BLaER1 (cell line): ENCODE measurements at regions not wholly inside any gene's neighbourhood (a gene's known extent, or its start where the extent isn't known, plus 50 kb on each side); places are given as distances from the start of the nearest gene placed in this dataset.

Experiments used
- H3K27ac ChIP-seq: shearing (Covaris generic); formaldehyde crosslinking; 2 replicates; pipeline ENCODE4 v1.8.1; 2022
- H3K27me3 ChIP-seq: shearing (Covaris generic); formaldehyde crosslinking; 2 replicates; pipeline ENCODE4 v1.8.1; 2022
- H3K36me3 ChIP-seq: shearing (Covaris generic); formaldehyde crosslinking; 2 replicates; pipeline ENCODE4 v1.8.1; 2022
- H3K4me1 ChIP-seq: shearing (Covaris generic); formaldehyde crosslinking; 2 replicates; pipeline ENCODE4 v1.8.1; 2022
- H3K4me2 ChIP-seq: shearing (Covaris generic); formaldehyde crosslinking; 2 replicates; pipeline ENCODE4 v1.8.1; 2022
- H3K4me3 ChIP-seq: shearing (Covaris generic); formaldehyde crosslinking; 2 replicates; pipeline ENCODE4 v1.8.1; 2022
- H3K9ac ChIP-seq: shearing (Covaris generic); formaldehyde crosslinking; 2 replicates; pipeline ENCODE4 v1.8.1; 2022
- H3K9me3 ChIP-seq: shearing (Covaris generic); formaldehyde crosslinking; 2 replicates; pipeline ENCODE4 v1.8.1; 2022
- H4K20me1 ChIP-seq: shearing (Covaris generic); formaldehyde crosslinking; 2 replicates; pipeline ENCODE4 v1.8.1; 2022
- Cebpa-rat ChIP-seq: shearing (Covaris generic); IDR thresholded peaks from 2 replicates; pipeline ENCODE4 v1.8.1; 2022

DNA sequence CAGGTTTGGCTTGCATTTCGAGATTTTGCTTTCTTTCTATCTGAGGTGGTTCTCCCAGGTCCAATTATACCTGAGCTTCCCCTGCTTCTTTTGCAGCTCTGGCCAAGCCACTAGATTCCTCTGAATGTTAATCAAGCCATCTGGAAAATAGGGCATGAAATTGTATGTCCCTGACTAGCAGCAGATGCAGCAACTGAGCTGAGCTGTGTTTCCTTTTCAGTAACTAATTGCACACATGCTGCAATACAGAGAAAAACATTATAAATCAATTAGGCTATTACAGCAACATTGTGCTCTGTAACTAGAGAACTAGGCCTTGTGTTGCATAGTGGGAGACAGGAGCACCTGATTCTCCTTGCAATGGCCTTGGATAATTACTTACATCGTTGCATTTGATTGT is 408.3 kb downstream of the ETS1 start:
- no peaks in the 10 kb centered on the region for H3K27me3 ChIP-seq
- H3K4me3 ChIP-seq = no peak overlapping the region
- no peaks in the 10 kb centered on the region for H3K36me3 ChIP-seq
- no peaks in the 10 kb centered on the region for H4K20me1 ChIP-seq
- H3K9me3 ChIP-seq = no peaks in the 10 kb centered on the region
- H3K4me2 ChIP-seq = no peak overlapping the region
- no peak overlapping the region for H3K9ac ChIP-seq
- no peaks in the 10 kb centered on the region for H3K4me1 ChIP-seq
- TF ChIP-seq Cebpa-rat = no peak
- no peak overlapping the region for H3K27ac ChIP-seq

DNA sequence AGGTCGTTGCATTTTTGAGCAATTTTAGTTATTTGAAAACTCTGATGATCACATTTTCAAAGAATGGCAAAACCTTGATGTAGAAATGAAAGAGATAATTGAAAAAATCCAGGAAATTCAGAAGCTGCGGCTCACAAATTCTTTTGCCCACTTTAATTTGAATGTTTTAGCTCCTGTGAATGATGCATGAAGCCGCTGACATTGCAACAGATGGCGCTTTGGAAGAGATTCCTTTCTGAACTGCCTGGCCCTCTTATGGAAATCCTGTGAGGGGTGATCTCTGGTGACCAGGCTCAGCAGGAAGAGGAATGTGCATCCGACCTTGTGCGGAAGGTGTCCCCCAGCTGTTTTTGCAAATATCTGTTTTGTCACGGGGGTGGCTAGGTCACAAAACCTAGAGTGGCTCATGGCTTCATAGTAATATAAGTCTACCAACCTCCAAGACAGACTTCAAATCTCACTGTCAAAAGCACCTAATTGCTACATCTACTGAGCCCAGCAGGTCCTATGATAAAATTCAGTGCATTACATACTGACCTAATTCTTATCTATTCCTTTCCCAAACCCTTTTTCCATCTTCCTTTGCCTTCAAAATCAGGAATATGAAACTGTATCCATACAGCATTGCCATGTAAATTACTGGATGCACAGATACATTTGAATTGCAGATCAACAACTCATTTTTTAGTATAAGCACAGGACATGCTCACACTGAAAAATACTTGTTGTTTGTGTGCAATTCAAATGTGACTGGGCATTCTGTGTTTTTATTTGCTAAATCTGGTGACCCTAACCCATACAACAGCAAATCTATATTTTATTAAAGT is 412.7 kb downstream of the ETS1 start:
- Histone ChIP-seq H3K27ac (no peak overlapping the region), H3K9me3 (no peaks in the 10 kb centered on the region), H3K9ac (no peak overlapping the region), H3K4me1 (peaks cover 4% of the 10 kb centered on the region; the same call in 1 of the 2 replicates), H3K36me3 (no peaks in the 10 kb centered on the region), H3K4me2 (no peak overlapping the region), H3K4me3 (no peak overlapping the region), H3K27me3 (no peaks in the 10 kb centered on the region), H4K20me1 (no peaks in the 10 kb centered on the region)
- TF ChIP-seq Cebpa-rat = no peak

DNA sequence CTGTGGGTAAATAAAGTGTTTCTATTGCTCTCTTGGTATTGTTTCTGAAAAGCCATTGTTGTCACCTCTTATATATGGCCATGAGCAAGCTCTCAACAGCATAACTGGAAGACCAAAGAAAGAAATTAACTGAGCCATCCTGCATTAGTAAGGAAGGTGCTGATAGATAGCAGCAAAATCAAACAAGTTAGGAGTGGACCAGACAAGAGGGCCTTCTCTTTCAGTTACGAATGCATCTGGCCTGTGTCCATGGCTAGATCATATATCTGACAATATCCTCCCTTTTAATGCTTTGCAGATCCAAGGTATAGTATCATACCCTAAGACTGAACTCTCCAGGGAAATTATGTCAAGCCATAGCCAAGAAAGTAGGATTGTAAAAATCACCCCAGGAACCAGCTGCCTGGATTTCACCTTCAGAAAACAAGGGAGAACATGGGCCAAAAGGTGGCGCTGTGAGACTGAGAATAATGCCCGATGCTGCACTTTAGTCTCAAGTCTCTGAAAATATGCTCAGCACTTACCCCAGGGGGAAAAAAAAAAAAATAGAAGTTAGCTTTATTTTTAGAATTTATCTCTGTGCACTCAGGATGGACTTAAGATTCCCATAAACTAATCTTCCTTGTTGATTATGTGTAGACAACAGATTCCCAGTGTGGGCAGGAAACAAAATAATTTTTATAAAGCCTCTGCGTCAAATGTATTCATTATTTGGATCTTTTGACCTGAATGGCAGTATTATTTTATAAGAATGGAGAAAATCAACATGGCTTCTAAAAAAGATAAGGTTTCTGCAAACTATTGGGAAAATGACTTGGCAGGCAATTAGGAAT is 415.1 kb downstream of the ETS1 start:
- Histone ChIP-seq H3K9me3 (no peaks in the 10 kb centered on the region), H3K4me1 (peaks cover 4% of the 10 kb centered on the region; the same call in 1 of the 2 replicates), H4K20me1 (no peaks in the 10 kb centered on the region), H3K27ac (no peak overlapping the region), H3K36me3 (no peaks in the 10 kb centered on the region), H3K4me2 (no peak overlapping the region), H3K27me3 (no peaks in the 10 kb centered on the region), H3K9ac (no peak overlapping the region), H3K4me3 (no peak overlapping the region)
- no peak for TF ChIP-seq Cebpa-rat

GRCh38 chr11:128171506-128171905 is 415.9 kb downstream of the ETS1 start:
- no peak overlapping the region for H3K27ac ChIP-seq
- no peak for TF ChIP-seq Cebpa-rat
- no peaks in the 10 kb centered on the region for H4K20me1 ChIP-seq
- H3K36me3 ChIP-seq = no peaks in the 10 kb centered on the region
- no peaks in the 10 kb centered on the region for H3K27me3 ChIP-seq
- no peak overlapping the region for H3K4me2 ChIP-seq
- H3K4me3 ChIP-seq = no peak overlapping the region
- no peak overlapping the region for H3K9ac ChIP-seq
- peaks cover 4% of the 10 kb centered on the region; the same call in 1 of the 2 replicates for H3K4me1 ChIP-seq
- no peaks in the 10 kb centered on the region for H3K9me3 ChIP-seq

- Histone ChIP-seq H3K9ac (no peak overlapping the region), H3K4me3 (no peak overlapping the region), H3K4me1 (peaks cover 11% of the 10 kb centered on the region), H3K27me3 (no peaks in the 10 kb centered on the region), H4K20me1 (no peaks in the 10 kb centered on the region), H3K9me3 (no peaks in the 10 kb centered on the region), H3K27ac (no peak overlapping the region), H3K36me3 (no peaks in the 10 kb centered on the region), H3K4me2 (peak overlapping the region; percentile 41)
- no peak for TF ChIP-seq Cebpa-rat
These were observed 421.8 kb downstream of the ETS1 start for GRCh38 chr11:128165572-128165971.

- Histone ChIP-seq H3K27ac (no peak overlapping the region), H3K4me1 (peaks cover 11% of the 10 kb centered on the region), H4K20me1 (no peaks in the 10 kb centered on the region), H3K9ac (no peak overlapping the region), H3K27me3 (no peaks in the 10 kb centered on the region), H3K9me3 (no peaks in the 10 kb centered on the region), H3K4me2 (no peak overlapping the region), H3K4me3 (no peak overlapping the region), H3K36me3 (no peaks in the 10 kb centered on the region)
- no peak for TF ChIP-seq Cebpa-rat
These were observed 423.1 kb downstream of the ETS1 start for GRCh38 chr11:128164080-128164741.

DNA sequence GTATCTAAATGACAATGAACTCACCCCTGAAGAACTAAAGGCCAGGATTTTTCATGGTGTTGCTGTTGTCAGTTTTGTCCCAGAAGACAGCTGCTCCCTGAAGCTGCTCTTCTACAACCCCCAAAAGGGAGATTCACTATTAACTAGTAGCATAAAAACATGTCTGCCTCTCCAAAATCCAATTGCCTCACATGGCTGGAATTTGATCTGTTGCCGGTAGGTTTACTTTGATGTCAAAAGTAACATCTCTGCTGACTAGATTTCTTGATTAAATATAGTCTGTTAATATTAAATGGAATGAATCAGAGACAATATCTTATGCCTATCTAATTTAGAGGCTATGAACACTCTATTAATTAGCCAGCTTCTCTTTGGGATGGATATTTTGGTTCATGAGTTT is 425.4 kb downstream of the ETS1 start:
- H3K27me3 ChIP-seq = no peaks in the 10 kb centered on the region
- H3K27ac ChIP-seq = no peak overlapping the region
- H4K20me1 ChIP-seq = no peaks in the 10 kb centered on the region
- peaks cover 11% of the 10 kb centered on the region for H3K4me1 ChIP-seq
- H3K36me3 ChIP-seq = no peaks in the 10 kb centered on the region
- no peak overlapping the region for H3K4me3 ChIP-seq
- no peak overlapping the region for H3K4me2 ChIP-seq
- no peaks in the 10 kb centered on the region for H3K9me3 ChIP-seq
- no peak for TF ChIP-seq Cebpa-rat
- H3K9ac ChIP-seq = no peak overlapping the region

DNA sequence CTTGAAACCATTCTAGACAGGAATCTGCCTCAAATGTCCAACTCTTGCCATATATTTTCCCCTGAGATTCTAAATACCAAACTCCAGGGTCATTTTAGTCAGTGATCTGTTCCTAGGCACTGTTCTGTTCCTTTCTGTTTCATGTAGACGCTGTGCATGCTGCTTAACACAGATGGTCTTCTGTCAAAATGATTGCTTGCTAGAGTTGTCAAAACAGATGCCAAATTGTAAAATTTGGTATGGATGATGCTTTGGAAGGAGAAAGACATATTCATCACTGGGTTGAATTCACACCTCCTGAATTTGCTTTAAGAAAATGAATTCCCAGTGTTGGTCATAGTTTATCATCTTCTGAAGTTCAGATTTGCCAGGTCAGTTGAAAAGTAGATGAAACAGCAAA is 425.9 kb downstream of the ETS1 start:
- H3K9me3 ChIP-seq = no peaks in the 10 kb centered on the region
- H3K36me3 ChIP-seq = no peaks in the 10 kb centered on the region
- H3K27me3 ChIP-seq = no peaks in the 10 kb centered on the region
- H3K9ac ChIP-seq = no peak overlapping the region
- H4K20me1 ChIP-seq = no peaks in the 10 kb centered on the region
- H3K4me1 ChIP-seq = peaks cover 11% of the 10 kb centered on the region
- no peak for TF ChIP-seq Cebpa-rat
- no peak overlapping the region for H3K4me3 ChIP-seq
- no peak overlapping the region for H3K4me2 ChIP-seq
- no peak overlapping the region for H3K27ac ChIP-seq

- no peaks in the 10 kb centered on the region for H3K36me3 ChIP-seq
- H3K4me3 ChIP-seq = no peak overlapping the region
- no peak for TF ChIP-seq Cebpa-rat
- H3K4me1 ChIP-seq = no peaks in the 10 kb centered on the region
- H3K27ac ChIP-seq = no peak overlapping the region
- no peak overlapping the region for H3K9ac ChIP-seq
- no peaks in the 10 kb centered on the region for H3K9me3 ChIP-seq
- no peaks in the 10 kb centered on the region for H3K27me3 ChIP-seq
- no peaks in the 10 kb centered on the region for H4K20me1 ChIP-seq
- no peak overlapping the region for H3K4me2 ChIP-seq
These were observed 428.5 kb downstream of the ETS1 start for GRCh38 chr11:128158860-128159259.
